Ishikawa (cell line): ENCODE measurements at regions not wholly inside any gene's neighbourhood (a gene's known extent, or its start where the extent isn't known, plus 50 kb on each side); places are given as distances from the start of the nearest gene placed in this dataset.

Source experiments
- CEBPB ChIP-seq: IDR thresholded peaks from 2 replicates; pipeline ENCODE4 v1.6.1; 2012
- RAD21 ChIP-seq: IDR thresholded peaks from 2 replicates; pipeline ENCODE4 v1.6.1; 2012; ENCODE audit warnings: low read depth
- REST ChIP-seq: IDR thresholded peaks from 2 replicates; pipeline ENCODE4 v1.6.1; 2012; ENCODE audit warnings: low read depth, mild to moderate bottlenecking
- TAF1 ChIP-seq: IDR thresholded peaks from 2 replicates; pipeline ENCODE4 v1.6.1; 2012; ENCODE audit warnings: low read depth, mild to moderate bottlenecking
- TCF12 ChIP-seq: IDR thresholded peaks from 2 replicates; pipeline ENCODE4 v1.6.1; 2012; ENCODE audit warnings: low read depth
- TEAD4 ChIP-seq: IDR thresholded peaks from 2 replicates; pipeline ENCODE4 v1.6.1; 2012
- YY1 ChIP-seq: IDR thresholded peaks from 2 replicates; pipeline ENCODE4 v1.6.1; 2012; ENCODE audit warnings: low read depth
- TF ChIP-seq, protein P1 (sequence below): IDR thresholded peaks from 2 replicates; pipeline ENCODE4 v1.6.1; 2012

- TF ChIP-seq TEAD4 (no peak), YY1 (no peak), RAD21 (no peak), TCF12 (no peak), TAF1 (no peak), REST (no peak), CEBPB (no peak)
- TF ChIP-seq, protein P1, sequence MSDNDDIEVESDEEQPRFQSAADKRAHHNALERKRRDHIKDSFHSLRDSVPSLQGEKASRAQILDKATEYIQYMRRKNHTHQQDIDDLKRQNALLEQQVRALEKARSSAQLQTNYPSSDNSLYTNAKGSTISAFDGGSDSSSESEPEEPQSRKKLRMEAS: no peak
These were observed 440.9 kb upstream of the NRXN1 start for GRCh38 chr2:51472783-51473182.
